Activated CD4-positive, alpha-beta T cell treated with anti-CD3 and anti-CD28 coated beads, Interleukin-2, amount 50 U/mL, for 16 hours (primary cell): ENCODE measurements at regions not wholly inside any gene's neighbourhood (a gene's known extent, or its start where the extent isn't known, plus 50 kb on each side); places are given as distances from the start of the nearest gene placed in this dataset.

Source experiments
- DNase-seq: peaks from one replicate; pipeline ENCODE4 v3.0.0-alpha.2; 2020

DNA sequence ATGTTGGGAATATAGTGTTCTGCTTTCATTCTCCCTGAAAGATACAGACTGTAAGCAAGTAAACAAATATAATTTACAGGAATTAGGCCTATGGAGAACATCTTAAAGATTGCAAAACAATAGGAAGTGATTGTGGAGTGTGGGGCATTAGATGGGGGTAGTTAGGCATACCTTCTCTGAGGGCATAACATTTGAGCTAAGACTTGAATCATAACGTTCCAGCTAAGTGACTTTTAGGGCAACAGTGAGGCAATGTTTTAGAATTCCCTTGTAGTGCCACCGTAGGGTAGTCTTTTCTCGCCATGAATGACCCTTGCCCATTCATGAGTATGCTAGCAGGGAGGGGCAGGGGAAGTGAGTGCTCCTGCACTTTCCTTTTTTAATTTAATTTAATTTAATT is 173.3 kb downstream of the SPATA31D1 start:
- no peak for DNase-seq

DNA sequence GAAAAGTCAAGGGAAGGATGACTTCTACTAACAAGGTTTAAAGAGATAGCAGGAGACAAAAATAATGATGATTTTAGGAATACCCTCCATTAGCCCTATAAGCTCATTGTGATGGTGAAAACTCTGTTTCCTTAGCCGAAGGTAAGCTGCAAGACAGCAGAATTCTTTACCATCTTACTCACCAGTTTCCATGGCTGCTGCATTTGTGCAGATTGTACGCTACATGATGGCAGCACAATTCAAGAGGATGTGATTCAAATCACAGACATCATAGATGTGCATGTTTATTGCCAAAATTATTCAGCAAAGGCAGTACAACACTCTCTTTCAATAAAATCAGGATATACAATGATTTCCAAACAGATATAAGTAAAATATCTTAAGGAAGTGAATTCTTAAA is 175.6 kb downstream of the SPATA31D1 start:
- DNase-seq = no peak

DNA sequence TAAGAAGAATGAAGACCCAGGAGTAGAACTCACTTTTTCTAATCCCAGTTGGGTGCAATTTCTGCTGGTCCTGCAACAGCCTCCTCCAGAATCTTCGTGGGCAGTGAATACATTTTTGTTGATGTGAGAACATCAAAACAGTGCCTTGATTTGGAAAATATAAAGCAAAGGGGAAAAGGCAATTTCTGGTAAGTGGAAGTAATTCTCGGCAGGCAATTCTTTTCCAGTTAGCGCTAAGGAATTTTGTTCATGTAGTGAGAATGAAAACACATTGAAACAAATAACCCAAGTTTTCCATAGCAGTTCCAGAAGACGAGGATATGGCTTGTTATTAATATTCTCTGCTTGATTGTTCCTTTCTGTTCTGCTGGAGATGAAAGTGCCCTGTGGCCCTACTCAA is 178.7 kb downstream of the SPATA31D1 start:
- no peak for DNase-seq

DNA sequence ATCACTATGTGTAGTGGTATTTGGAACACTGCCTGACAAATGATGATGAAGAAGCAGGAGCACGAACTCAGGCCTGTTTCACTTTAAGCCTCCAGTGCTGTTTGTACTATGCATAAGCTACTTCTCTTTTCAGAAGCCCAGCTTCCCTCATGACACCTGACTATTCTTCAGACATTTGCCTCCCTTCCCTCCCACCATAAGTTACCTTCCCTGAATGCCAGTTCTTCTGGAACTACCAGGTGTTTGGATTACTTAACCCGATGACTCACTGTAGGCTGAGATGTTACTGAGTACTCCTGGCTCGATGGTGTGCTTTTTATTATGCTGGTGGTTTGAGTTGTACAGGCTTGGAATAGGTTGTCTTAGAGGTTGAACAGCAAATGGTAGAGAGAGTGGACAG is 180.0 kb downstream of the SPATA31D1 start:
- DNase-seq = no peak

DNA sequence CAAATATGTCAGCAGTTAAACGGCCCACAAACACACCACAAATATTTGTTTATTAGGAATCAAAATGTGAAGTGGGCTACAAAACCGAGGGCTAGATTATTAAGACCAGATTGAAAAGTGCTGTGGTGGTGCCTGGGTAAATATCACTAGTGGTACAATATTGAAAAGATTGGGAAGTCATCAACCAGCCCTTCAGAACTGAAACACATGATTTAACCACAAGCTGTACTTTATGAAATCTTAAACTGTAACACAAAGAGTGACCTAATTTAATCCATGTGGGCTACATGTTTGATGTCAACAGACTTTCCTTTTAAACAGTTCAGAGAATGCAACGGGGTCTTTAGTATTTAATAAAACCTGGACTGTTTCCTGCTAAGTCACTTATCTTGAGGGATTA is 182.3 kb downstream of the SPATA31D1 start:
- no peak for DNase-seq

DNA sequence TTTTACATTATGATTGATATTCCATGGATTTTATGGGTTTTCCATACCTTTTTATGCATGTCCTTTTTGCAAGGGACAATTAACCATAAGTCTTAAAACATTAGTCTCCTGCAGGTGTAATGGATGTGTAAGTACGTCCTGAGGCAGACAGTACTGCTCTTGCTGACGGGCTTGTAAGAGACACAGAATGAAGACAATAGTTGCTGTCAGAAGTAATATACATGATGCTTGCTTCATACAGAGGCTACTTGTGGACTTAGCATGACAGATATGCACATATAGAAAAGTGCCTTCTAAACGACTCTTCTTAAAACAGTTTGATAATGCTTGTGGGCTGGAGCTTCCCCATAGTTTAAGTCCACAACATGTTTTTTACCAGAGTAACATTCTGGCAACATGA is 182.7 kb downstream of the SPATA31D1 start:
- DNase-seq = no peak

DNA sequence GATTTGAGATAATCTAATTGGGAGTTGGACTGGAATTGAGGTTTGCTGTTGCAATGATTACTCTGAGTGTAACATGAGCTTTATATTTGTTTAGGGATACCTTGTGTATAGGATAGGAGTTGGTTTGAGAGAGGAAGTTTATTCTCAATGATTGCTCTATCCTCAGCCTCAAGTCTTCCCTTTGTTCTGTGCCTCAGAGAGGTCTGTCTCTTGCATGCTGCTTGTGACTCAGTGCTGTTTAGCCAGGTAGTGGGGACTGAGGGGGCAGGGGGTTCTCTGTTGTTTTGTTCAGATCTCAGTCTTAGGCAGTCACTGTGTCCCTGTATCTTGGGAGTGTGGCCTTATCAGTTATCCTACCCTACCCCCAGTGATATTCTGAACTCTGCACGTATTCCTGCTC is 192.1 kb downstream of the SPATA31D1 start:
- no peak for DNase-seq

DNA sequence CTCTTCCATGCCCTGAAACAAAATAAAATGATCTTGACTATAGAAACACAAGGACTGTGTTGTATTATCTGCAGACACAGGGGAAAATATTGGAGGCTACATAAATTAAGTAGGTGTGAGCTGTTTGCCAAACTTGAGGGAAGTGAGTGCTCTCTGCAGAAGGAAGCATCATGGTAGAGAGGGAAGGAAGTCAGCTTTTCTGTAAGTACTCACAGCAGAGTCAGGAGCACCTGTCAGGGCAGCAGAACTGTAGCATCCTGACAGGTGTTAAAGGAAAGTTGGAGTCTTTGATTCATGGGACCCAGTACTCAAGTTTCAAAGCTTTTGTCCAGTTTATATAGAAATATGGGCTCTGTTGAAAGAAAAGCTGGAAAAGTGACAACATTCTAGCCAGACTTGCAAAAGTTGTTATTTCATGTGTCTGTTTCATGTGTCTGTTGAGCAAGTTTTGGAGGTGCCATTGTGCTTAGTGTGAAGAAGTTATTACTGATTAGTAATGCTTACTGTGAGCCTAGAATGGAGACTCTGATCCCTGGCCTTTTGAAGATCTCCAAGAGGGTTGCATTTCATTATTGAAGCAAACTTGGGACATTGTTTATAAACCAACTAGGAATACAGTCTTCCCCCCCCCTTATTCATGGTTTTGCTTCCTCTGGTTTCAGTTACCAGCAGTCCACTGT is 194.7 kb downstream of the SPATA31D1 start:
- no peak for DNase-seq

DNA sequence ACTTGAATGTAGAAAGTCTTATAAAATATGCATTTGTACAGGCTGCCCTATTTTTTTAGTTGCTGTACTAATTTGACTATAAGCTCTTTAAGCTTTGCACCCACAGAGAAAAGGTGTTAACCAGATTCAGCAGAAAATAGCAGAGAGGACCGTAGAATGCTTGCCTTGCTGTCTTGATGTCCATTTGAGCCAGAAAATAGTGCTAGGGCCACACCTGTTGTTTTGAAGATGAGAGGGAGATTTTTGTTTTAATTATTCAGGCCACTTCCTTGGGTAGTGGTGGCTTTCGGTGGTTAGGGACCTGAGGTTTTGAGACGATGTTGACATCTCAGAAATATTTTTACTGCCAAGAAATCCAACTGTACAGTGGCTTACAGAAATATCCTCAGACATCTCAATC is 196.0 kb downstream of the SPATA31D1 start:
- DNase-seq = no peak

DNA sequence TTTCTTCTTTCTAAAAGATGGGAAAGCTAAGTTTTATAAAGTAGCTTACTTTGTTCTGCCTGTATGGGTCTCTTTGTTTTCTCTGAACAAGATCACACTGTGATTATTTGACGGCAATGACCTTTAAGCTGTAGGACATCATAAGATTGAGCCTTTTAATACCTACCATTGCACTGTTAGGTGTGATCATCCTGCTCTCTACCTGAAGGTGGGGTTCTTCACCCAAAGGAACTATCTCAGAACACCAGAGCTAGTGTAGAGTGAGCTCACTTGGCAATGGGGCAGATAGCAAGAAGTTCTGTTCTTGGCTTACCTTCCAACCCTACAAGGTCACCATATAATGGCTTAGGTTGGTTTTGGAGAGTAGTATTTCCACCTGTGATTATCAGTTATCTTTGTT is 200.2 kb downstream of the SPATA31D1 start:
- no peak for DNase-seq

DNA sequence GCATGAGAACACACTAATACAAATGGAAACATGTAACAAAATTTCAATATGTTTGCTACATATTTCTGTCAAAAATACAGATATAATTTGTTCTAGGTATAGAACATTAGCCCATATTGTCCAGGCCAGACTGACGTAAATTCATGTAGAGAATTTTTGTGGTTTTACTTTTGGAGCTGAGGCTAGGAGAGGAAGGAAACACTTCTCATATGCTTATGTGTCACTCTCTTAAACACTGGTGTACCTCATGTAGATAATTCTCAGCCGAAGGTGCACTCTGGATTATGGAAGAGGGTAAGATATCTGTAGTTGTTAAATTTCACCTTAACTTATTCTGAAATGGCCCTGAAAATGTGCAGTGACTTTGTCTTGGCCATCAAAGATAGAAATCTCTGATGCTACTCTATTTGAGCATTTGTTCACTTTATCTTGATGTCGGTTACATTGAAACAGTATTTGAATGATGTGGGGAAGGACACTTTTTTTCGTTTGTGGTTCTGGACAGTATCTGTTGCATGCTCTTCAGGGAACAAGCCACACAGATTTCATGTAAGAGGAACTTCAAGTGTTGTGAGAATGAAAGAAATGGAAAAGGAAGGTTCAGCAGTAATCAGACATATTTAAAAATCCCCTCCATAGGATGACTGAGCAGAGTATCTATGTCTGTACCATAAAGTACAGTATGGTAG is 202.7 kb downstream of the SPATA31D1 start:
- DNase-seq = no peak

DNA sequence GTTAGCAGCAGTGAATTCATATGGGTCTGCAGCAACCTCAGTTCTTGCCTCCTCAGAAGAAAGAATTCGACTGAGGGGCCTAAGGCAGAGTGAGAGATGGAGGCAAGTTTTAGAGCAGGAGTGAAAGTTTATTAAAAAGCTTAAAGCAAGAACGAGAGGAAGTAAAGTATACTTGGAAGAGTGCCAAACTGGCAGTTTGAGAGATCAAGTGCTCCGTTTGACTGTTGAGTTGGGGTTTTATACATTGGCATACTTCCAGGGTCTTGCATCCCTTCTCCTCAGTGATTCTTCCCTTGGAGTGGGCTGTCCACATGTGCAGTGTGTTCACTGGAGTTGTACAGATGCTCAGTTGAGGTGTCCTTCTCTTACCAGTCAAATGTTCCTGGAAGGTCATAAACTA is 203.6 kb downstream of the SPATA31D1 start:
- no peak for DNase-seq

DNA sequence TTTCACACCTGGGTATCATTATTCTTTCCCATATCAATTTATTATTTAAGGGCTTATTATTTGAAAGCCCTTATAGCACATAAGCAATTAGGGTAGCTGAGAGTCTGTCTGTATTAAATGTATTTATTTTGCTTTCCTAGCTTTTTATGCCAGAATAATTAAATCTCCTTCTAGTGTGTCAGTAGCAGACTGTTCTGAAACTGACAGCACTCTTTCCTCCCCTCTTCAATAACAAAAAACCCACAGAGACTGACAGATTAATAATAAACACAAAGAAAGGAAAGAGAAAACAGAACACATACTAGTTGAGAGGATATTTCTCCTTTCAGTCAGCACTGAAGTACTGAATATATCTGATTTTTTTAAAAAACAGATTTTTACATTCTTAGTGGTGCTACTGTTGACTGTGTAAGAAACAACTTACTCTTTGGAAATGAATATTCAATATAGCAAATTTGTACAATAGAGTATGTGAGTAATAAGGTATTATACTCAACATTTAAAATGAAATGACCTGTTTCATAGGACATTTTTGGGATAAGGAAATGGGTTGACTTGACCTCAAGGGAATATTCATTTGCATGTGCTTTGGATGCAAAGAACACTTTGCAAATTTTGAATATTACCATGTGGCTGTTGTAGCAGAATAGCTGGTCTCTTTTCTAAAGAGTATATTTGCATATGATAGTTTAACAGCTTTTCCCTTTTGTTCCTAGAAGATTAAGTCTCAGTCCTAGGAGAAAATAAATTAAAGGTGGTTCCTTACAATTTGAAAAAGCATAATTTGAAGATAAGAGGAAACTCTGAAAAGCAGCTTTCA is 208.3 kb downstream of the SPATA31D1 start:
- no peak for DNase-seq

DNA sequence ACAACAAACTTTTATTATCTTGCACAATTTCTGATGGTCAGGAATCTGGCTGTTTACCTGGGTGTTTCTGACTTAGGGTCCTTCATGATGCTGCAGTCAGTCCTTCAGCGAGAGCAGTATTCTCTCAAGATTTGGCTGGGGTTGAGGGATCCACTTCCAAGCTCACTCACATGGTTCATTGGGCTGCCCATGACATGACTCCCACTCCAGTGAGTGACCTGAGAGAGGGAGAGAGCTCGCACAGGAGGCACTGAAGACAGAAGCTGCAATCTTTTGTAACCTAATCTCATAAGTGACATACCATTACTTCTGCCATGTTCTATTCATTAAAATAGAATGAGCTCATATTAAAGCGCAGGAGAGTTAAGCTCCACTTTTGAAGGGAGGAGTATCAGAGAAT is 212.6 kb downstream of the SPATA31D1 start:
- no peak for DNase-seq

DNA sequence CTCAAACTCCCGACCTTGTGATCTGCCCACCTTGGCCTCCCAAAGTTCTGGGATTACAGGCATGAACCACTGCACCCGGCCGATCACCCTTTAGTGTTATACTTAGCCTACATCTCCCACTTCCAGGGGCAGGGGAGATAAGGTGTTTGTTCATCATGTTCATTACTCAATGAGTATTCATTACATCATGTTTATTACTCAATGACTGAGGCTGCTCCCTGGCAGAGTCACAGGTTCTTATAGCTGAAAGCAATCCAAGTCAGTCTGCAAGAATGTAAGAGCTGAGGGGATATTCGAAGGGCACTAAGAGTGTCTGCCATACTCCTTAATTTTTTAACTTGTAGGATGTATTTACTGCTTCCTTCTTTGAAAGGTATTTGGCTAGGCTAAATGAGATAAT is 214.2 kb downstream of the SPATA31D1 start:
- no peak for DNase-seq

DNA sequence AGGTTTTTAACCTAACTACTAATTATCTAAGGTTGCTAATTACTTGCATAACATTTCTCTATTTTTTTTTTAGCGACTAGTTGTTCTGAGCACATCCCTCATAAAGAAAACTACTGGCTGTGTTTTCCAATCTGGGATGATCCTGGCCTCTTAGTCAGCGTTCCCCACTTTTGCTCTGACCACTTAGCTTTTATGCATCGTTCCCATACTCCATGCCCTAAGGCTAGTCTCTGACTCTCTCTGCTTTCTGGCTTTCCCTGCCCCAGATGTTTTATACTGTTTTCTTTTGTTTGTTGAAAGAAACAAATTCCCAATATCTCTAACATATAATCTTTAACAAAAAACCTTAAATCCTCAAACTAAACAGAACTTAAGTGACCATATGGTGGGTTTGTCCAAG is 217.9 kb downstream of the SPATA31D1 start:
- no peak for DNase-seq

DNA sequence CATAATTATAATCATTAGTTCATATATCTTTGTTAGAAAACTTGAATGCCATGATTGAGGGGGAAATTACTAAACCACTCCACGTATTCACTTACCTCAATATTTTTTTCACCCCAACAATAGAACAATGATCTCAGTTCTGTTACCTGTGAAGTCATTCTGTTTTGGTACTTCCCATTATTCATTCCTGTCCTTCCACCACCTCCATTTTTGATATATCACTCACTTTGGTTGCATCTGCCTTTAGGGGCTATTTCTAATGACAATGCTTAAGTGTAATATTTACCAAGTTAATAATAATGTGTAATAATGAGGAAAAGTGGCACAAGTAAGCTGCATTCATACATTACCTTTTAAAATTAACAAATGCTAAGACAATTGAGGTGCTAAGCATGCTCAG is 218.4 kb downstream of the SPATA31D1 start:
- DNase-seq = no peak

DNA sequence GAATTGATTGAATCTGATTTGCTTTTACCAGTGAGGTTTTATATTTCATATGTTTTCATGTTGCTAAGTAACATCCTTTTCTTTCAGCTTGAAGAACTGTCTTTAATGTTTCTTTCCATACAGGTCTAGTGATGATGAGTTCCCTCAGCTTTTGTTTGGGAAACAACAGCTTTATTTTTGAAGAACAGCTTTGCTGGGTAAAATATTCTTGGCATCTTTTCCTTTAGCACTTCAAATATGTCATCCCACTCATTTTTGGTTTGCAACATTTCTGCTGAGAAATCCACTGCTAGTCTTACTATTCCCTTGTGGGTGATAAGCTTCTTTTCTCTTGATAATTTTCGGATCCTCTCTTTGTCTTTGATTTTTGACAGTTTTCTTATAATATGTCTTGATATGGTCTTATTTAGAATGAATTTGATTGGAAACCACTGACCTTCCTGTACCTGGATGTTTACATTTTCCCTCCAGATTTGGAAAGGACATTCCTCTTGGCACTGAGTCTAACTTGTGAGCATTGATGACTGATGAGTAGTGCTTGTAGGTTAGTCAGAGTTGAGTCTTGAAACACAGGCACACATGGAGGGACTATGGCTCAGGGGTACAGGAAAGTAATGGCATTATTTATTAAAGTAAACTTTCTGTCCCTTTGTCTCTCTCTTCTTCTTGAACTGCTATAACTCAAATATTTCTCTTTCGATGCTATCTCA is 220.3 kb downstream of the SPATA31D1 start:
- DNase-seq = no peak

DNA sequence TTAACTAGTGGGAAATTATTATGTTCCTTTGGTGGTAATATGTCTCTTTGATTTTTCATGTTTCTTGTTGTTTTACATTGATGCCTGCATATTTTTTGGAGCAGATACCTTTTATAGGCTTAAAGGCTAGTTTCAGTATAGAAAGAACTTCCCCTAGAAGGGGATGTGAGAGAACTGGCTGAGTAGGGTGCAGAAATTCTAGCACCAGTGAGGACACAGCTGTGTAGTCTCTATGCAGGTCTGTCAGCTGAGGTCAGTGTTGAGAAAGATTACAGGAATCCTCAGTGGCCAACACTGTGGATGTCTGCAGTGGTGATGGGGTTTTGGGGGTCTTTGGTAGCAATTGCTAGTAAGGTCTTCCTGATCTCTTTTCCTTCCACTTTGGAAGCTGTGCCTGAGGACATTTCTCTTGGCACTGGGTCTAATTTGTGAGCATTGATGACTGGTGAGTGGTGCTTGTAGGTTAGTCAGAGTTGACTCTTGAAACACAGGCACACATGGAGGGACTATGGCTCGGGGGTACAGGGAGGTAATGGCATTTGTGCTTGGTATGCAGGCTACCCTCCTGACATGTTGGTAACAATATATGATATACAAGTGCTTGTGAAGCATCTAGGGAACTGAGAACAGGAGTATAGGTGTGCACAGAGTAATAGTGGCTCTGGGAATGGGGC is 221.4 kb downstream of the SPATA31D1 start:
- DNase-seq = no peak

DNA sequence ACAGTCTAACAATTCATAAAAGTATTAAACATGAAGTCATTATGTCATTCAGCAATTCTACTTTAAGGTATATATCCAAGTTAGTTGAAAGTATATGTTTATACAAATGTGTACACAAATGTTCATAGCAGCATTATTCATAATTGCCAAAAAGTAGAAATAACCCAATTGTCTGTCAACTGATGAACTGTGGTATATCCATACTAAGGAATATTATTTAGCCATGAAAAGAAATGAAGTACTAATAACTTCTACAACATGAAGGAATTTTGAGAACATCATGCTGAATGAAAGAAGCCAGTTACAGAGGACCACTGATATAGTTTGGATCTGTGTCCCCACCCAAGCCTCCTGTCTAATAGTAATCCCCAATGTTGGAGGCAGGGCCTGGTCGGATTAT is 224.3 kb downstream of the SPATA31D1 start:
- DNase-seq = no peak

DNA sequence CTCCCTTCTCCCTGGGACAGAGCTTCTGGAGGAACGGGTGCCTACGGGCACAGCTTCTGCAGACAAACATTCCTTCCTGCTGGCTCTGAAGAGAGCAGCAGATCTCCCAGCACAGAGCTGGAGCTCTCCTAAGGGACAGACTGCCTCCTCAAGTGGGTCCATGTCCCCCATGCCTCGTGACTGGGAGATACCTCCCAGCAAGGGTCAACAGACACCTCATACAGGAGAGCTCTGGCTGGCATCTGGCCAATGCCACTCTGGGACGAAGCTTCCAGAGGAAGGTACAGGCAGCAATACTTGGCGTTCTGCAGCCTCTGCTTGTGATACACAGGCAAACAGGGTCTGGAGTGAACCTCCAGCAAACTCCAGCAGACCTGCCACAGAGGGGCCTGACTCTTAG is 227.9 kb downstream of the SPATA31D1 start:
- no peak for DNase-seq

DNA sequence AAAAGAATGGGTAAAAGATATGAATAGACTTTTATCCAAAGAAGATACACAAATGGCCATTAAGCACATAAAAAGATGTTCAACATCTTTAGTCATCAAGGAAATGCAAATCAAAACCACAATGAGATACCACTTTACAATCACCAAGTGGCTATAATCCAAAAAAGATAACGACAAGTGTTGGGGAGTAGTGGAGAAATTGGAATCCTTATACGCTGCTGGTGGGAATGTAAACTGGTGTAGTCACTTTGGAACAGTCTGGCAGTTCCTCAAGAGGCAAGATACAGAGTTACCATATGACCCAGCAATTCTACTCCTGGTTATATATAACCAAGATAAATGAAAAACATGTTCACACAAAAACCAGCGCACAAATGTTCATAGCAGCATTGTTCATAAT is 234.9 kb downstream of the SPATA31D1 start:
- DNase-seq = no peak

DNA sequence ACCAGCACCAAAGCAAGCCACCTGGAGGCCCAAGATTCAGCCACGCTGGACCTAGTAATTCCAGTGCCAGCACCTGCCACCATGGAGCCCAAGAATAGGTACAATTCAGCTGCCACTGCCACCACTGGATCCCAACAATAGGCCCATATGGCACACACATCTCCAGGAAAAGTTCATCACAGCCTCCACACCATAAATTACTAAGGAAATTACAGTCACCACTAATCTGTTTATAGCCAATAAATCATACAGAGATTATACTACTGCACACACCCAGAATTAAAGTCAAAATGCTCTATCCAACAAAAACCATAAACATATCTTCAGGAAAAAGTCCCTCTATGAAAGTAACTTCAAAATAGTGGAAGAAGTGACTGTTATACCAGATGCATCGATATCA is 242.8 kb downstream of the SPATA31D1 start:
- DNase-seq = no peak
